ENCODE measurements at regions not wholly inside any gene's neighbourhood (a gene's known extent, or its start where the extent isn't known, plus 50 kb on each side); places are given as distances from the start of the nearest gene placed in this dataset.
"Not testable (repeated sequence)": the region's sequence is repeated elsewhere in the genome, so short reads cannot be mapped to it uniquely, and the experiment has no call there.

DNA sequence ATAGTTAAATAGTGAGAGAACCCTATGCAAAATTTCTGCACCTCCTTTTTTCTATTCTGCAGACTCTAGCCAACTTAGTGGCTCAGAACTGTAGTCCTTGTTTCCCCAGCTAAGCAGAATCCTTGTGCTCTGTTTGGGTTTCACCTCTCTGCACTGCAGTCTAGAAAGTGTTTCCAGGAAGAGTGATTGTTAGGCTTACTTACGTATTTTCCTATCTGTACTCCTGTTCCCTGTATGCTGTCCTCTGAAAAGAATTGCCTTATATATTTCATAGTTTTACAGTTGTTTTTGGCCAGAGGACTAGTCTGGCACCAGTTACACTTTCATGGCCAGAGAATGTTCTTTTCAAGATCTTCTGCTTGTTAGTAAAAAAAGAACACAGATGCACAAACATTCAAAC is 154.6 kb upstream of the POT1 start:
- DNase-seq (ENCODE audit: extremely low read depth, low read depth) = no peak

DNA sequence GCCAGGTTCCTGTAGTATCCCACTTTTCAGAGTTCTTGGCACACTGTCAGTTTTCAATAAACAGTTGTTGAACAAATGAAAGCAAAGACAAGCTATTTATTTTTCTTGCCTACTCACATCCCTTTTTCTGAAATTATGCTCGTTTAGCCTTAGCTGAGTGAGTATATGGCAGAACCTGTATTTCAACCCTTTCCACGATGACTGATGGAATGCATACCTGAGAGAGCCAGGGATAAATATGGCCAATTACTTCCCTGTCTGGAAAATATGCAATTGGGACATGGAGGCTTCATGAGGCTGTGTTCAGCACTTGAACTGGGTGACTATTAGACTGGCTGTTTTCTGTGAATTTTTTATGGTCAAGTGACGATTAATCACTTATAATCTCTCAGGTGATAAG is 144.5 kb upstream of the POT1 start:
- DNase-seq (ENCODE audit: extremely low read depth, low read depth) = no peak

DNA sequence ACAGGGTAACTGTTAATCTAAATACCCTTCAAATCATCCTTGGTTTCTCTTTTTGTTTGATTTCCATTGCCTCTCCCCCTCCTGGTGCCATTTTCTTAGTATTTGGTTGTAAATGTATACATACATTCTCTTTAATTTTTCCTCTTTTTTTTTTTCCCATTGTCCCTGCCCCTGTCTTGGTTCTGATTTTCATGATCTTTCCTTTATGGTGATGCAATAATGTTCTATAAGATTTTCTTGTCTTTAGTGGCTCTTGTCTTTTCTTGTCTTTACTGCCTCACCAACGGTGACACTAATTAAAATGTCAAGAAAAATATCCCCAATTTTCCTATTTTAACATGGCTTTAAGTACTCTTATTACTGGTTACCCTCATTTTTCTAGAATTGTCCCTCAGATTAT is 135.9 kb upstream of the POT1 start:
- no peak for DNase-seq (ENCODE audit: extremely low read depth, low read depth)

DNA sequence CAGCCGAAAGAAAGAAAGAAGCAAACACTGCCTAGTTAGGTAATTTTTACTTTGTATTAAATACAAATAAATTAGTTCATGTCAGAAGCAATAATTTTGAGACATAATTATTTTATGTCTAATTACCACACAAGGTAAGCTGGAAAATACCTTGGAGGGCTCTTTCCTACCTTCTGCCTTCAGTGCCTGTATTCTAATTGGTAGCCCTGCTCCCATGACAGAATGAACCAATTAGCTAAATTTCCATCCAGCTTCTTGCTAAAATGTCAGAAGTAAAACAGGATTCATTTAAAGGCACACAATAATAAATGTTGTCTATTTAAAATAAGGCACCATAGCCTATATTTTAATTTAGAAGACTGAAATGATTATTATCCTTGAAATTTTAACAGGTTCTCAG is 135.4 kb upstream of the POT1 start:
- DNase-seq (ENCODE audit: extremely low read depth, low read depth) = no peak

DNA sequence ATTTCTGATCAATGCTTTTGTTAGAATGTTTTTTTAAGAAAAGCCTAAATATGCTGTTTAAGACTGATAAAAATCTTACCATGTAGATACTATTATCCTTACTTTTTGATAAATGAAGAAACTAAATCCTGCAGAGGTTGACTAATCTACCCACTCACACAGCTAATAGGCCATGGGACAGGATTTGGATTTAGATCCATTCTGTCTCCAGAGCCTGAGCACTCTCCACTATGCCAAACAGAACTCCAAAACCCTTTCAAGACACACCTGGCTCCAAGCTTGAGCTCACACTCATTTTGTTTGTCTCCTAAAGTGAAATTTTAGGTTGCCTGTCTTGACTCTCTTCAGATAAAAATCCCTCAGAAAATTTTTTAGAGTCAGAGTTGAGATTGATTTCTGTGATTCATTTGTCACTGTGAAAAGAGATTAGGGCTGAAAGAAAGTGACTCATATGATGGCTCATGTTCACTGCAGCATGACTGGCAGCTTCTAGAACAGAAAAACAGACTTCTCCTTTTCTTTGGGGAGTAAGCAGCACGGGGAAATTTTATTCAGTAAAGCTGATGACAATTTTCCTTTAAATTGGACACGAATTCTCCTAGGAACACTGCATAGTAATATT is 132.3 kb upstream of the POT1 start:
- DNase-seq (ENCODE audit: extremely low read depth, low read depth) = peak; percentile 69

DNA sequence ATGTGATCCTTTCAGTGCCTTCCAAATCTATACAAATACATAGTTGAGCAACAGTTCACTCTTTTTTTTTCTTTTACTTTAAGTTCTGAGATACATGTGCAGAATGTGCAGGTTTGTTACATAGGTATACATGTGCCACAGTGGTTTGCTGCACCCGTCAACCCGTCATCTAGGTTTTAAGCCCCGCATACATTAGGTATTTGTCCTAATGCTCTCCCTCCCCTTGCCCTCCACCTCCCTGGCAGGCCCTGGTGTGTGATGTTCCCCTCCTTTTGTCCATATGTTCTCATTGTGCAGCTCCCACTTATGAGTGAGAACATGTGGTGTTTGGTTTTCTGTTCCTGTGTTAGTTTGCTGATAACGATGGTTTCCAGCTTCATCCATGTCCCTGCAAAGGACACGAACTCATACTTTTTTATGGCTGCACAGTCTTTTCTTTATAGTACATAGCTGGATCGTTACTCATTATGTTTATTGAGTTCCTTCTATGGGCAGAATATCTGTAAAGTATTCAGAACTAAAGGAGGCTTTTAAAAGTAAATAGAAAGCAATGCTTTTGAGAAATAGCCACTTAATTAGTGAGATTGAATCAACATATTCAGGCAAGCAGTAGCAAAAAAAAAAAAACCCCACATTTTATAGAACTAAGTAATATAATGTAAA is 131.6 kb upstream of the POT1 start:
- not testable (repeated sequence) for DNase-seq (ENCODE audit: extremely low read depth, low read depth)

DNA sequence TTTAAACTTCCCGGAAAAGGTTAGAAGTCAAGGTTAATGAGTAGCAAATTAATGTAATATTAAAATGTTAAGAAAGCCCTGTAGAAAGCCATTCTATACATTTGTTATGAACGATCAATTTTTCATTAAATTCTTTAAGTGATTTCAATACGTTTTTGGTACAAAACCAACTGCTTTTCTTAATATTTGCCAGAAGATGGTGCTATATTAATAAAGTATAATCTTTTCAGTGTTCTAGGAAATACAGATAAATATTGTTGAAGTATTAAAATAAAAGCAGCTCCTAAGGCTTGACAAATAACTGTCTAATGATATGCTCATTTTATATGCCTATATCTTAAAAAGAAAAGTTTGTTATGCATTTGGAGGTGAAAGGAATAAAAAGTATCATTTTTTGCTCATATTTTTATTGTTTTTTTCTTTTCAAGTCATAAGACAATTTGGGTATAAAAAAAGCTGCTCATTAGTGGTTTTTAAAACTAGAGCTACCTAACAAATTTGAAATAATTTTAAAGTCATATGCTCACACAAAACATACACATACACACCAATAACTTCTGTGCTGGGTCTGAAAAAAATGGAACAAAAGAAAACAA is 130.3 kb upstream of the POT1 start:
- peak; percentile 16 for DNase-seq (ENCODE audit: extremely low read depth, low read depth)

DNA sequence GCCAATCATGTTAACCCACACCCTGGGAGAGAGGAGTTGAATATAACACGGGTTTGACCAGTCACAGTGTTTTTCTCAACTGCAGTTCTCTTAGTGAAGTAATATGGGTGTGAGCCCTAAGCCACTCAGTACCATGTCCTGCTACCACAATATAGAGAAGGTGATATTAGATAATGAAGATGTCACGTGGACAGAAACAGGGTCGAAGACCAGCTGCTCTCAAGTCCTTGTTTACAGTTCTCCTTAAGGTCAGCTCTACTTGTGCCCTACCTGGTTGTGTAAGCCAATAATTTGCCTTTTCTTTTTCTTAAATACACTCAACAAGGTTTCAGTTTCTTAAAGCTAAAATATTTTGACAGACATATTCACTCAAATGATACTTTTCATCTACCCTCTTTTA is 128.3 kb upstream of the POT1 start:
- no peak for DNase-seq (ENCODE audit: extremely low read depth, low read depth)

DNA sequence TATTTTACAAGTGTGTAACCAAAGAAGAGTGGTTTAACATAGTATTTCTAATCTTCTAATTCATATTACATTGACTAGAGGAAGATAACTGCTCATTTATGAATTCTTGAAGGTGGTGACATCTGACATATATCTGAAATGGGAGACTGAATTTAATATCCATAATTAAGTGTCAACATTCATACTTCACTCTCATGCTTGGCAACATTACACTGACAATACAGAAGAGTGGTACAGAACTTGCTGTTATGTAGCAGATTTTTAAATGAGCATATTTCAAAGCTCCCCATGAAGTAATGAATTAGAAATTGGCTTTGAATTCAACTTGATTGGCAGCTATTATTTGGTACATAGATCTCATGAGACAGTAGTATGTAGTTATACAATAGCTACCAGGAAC is 125.8 kb upstream of the POT1 start:
- DNase-seq (ENCODE audit: extremely low read depth, low read depth) = no peak

DNA sequence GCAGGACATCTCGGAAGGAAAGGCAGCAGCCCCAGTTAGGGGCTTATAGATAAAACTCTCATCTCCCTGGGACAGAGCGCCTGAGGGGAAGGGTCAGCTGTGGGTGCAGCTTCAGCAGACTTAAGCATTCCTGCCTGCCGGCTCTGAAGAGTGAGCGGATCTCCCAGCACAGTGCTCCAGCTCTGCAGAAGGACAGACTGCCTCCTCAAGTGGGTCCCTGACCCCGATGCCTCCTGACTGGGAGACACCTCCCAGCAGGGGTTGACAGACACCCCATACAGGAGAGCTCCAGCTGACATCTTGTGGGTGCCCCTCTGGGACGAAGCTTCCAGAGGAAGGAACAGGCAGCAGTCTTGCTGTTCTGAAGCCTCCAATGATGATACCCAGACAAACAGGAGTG is 117.1 kb upstream of the POT1 start:
- DNase-seq (ENCODE audit: extremely low read depth, low read depth) = no peak

DNA sequence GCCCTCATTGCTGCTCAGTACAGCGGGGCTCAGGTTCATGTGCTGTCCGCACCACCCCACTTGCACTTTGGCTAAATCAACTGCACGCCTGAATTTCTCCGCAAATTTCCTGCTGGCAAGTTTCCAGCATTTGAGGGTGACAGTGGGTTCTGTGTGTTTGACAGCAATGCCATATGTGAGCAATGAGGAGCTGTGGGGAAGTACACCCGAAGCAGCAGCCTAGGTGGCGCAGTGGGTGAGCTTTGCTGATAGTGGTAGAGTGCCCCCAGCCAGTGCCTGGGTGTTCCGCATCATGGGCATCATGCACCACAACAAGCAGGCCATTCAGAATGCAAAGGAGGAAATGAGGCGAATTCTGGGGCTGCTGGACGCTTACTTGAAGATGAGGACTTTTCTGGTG is 103.9 kb upstream of the POT1 start:
- no peak for DNase-seq (ENCODE audit: extremely low read depth, low read depth)

DNA sequence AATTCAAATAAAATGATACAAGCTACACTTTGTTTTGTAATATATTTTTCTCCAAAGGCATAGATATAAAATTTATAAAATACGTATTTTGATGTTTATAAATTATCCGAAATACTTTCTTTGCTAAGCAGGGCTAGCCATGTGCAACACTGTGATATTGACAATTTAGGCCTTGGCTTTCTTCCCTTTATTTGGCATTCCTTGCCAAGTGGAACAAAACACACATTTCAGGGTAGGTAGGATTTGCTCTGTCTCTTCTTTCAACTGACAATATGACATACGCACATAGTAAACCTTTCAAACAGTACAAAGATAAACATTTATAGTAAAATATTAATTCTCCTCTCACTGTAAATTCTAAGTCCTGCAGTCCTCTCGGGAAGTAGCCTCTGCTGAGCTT is 103.3 kb upstream of the POT1 start:
- DNase-seq (ENCODE audit: extremely low read depth, low read depth) = no peak

DNA sequence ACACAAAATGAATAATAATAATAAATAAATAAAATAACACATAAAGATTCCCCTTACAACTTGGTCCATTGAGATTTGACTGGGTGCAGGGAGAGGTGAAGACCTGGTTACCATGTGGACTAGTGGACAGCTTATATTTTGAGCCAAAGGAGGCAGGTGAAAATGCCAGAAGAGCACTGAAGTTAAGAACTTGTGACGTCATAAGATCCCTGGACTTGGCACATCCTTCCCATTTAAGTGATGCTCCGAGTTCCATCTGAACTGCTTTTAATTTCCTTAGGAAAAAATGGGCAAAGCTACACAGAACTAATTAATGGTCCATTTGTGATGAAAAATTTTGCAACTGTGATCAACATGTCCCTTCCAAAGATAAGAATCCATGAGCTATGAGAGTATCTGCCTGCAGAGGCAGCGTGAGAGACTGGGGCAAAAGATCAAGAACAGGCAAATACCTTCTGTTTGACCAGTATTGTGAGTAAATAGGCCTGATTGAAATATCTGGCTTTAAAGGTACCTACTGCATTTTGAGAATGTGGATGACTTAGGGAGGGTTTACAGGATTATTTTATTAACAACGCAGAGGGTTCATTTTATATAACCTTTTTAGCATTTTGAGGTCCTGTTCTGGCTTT is 101.2 kb upstream of the POT1 start:
- no peak for DNase-seq (ENCODE audit: extremely low read depth, low read depth)

DNA sequence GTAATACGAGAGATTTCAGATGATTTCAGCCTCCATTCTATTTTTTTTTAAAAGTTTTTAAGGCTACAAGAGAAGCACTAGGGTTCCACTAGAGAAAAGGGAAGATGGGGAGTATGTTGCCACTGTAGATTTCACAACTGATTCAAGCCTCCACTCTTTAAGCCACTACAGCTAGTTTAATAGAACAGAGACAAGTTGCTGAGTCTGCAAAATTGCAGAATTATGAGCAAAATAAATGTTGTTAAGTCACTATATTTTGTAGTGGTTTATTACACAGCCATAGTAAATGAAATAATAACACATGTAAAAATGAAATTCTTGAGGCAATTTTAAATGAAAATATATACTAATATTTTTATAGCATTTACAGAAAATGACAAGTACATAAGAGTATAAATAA is 96.0 kb upstream of the POT1 start:
- DNase-seq (ENCODE audit: extremely low read depth, low read depth) = no peak

DNA sequence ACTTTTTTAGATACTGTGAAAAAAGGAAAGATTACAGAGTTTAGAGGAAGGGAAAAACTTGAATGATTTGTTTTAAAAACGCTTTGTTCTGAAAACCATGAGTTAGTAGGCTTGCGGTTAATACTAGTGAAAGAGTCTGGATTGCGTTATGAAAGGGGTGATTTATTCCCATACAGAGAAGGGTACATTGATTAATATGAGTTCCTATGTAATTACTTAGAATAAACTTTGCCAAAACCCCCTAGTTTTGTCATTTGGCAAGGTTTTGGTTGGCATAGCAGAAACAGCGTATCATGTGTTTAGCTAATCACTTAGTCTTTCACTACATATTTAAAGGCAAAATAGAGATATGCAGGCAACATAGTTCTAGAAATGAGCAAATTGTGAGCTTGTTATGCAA is 91.2 kb upstream of the POT1 start:
- no peak for DNase-seq (ENCODE audit: extremely low read depth, low read depth)

DNA sequence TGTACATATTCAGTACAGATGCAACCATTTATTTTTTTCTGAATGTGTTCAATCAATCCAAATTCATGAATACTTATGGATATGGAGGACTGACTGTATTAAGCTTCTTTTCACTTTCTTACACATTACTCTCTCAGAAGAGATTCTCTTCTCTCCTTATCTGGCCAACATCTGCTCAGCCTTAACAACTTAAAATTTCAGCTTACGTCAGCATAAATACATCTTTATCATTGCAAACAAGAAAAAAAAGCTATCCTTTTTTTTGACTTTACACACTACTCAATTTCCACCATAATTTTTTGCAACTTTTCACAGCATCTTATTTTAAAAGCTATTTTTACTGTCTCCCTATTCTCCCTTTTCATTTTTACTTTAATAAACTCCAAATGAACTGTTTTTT is 80.9 kb upstream of the POT1 start:
- DNase-seq (ENCODE audit: extremely low read depth, low read depth) = no peak

DNA sequence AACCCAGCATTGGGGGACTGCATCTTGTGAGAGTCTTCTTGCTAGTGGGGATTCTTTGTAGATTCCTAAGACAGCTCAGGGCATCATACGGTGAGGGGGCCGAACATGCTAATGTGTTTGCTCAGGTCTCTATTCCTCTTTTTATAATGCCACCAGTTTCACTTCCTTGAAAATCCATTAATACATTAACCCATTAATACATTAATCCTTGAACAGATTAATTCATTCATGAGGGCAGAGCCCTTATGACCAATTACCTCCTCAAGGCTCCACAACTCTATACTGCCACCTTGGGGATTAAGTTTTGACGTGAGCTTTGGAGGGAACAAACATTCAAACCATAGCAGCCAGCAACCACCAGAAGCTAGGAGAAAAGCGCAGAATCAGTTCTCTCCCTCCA is 67.2 kb upstream of the POT1 start:
- peak; percentile 13 for DNase-seq (ENCODE audit: extremely low read depth, low read depth)

DNA sequence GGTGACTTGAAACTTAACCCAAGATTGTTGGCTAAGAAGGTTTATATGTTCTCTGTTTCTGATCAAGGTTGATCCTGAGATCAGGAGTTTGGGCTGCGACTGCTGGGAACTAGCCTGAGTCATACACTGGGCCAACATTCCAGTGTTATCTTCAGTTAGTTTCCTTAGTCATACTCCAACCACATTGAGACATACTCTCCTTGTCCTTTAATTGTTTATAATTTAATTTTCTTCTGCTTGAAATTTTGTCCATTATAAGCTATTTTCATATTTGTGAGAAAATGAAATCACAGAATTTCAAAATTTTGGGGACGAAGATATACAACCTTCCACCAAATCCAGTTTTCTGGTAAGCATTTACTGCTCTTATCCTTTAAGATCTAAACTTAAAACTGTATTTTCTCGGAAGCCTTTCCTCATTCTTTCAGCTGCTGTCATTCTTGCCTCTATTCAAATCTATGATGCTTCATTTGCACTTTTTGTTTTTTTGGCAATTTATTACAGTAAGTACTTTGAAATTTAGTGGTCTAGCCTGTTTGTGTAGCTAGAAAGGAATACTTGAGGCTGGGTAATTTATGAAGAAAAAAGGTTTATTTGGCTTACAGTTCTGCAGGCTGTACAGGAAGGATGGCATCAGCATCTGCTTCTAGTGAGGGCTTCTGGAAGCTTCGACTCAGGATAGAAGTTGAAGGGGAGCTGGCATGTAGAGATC is 63.4 kb upstream of the POT1 start:
- peak; percentile 4 for DNase-seq (ENCODE audit: extremely low read depth, low read depth)

DNA sequence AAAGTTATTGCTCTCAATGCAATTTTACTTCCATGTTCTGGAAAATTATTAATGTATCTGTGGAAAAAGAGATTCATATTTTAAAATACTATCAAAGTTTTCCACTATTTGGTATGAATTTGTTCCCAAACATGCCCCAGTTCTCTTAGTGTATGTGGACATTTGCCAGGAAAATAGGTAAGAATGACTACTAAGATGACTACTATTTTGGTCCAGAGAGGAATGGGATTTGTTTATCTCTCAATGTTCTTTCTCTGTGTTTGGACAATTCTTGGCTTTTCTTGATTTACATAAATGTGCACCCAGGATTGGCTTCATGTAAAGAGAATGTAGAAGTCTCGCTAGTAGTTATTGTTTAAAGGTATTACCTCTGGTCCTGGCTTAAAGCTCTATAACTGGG is 60.3 kb upstream of the POT1 start:
- no peak for DNase-seq (ENCODE audit: extremely low read depth, low read depth)
